Upper lobe of left lung (tissue), 6 donors: ENCODE measurements at regions not wholly inside any gene's neighbourhood (a gene's known extent, or its start where the extent isn't known, plus 50 kb on each side); places are given as distances from the start of the nearest gene placed in this dataset.
"Not testable (repeated sequence)": the region's sequence is repeated elsewhere in the genome, so short reads cannot be mapped to it uniquely, and the experiment has no call there.

Experiments
- ATAC-seq, 2 donors: fragments of 200-7000 bp; cut with Tn5 transposase; one replicate each; pipeline ENCODE4 v1.9.1; 2022; ENCODE audit warnings: mild to moderate bottlenecking in 2 of 2, moderate library complexity in 2 of 2; ENCODE audit not compliant: low FRiP score in 2 of 2
- DNase-seq, 2 donors: peaks; one replicate each; pipeline ENCODE4 v3.0.0-alpha.2; 2019 to 2020
- H3K27ac ChIP-seq, 4 donors: fragments of 200-600 bp; sonication (generic); one replicate each; pipeline ENCODE4 v1.5.1; 2016 to 2019
- H3K27me3 ChIP-seq, 4 donors: fragments of 200-600 bp; sonication (generic); one replicate each; pipeline ENCODE4 v1.5.1; 2017 to 2019
- H3K36me3 ChIP-seq, 4 donors: fragments of 200-600 bp; sonication (generic); one replicate each; pipeline ENCODE4 v1.5.1; 2016 to 2019
- H3K4me1 ChIP-seq, 4 donors: fragments of 200-600 bp; sonication (generic); one replicate each; pipeline ENCODE4 v1.5.1; 2018 to 2019
- H3K4me3 ChIP-seq, 4 donors: fragments of 200-600 bp; sonication (generic); one replicate each; pipeline ENCODE4 v1.5.1; 2017 to 2019; ENCODE audit warnings: mild to moderate bottlenecking in 2 of 4, moderate library complexity in 1 of 4
- H3K9me3 ChIP-seq, 4 donors: fragments of 200-600 bp; sonication (generic); one replicate each; pipeline ENCODE4 v1.5.1; 2018 to 2019
- EP300 ChIP-seq, 4 donors: sonication (generic); formaldehyde crosslinking; IDR thresholded peaks; one replicate each; pipeline ENCODE4 v1.5.1; 2017; ENCODE audit warnings: antibody characterized with exemption in 4 of 4, control low read depth in 2 of 4
- POLR2A ChIP-seq, 4 donors: fragments of 450-650 bp; IDR thresholded peaks; one replicate each; pipeline ENCODE4 v1.5.1; 2016 to 2017; ENCODE audit warnings: antibody characterized with exemption in 4 of 4, mild to moderate bottlenecking in 2 of 4
- POLR2AphosphoS5 ChIP-seq, 2 donors: sonication (generic); formaldehyde crosslinking; IDR thresholded peaks; one replicate each; pipeline ENCODE4 v1.5.1; 2017; ENCODE audit warnings: antibody characterized with exemption in 2 of 2
- WGBS, 2 donors: methylation state at CpG; one replicate each; pipeline ENCODE4 v1.1.5; 2017 to 2018; 5-methylcytosine and 5-hydroxymethylcytosine counted together
- TF ChIP-seq, protein P1 (sequence below), 6 experiments: fragments of 450-650 bp in 4 of 6; fragments of 200-600 bp in 2 of 6; sonication (generic) in 2 of 6; IDR thresholded peaks; one replicate each; pipeline ENCODE4 v1.5.1; 2016 to 2019; ENCODE audit warnings: antibody characterized with exemption in 6 of 6
- donor health status: DM: no; HTN: no; CAD: no; lungs with moderate emphysema.
- donor health status: DM: no; HTN: yes; CAD: no; lungs with severe emphysema.

DNA sequence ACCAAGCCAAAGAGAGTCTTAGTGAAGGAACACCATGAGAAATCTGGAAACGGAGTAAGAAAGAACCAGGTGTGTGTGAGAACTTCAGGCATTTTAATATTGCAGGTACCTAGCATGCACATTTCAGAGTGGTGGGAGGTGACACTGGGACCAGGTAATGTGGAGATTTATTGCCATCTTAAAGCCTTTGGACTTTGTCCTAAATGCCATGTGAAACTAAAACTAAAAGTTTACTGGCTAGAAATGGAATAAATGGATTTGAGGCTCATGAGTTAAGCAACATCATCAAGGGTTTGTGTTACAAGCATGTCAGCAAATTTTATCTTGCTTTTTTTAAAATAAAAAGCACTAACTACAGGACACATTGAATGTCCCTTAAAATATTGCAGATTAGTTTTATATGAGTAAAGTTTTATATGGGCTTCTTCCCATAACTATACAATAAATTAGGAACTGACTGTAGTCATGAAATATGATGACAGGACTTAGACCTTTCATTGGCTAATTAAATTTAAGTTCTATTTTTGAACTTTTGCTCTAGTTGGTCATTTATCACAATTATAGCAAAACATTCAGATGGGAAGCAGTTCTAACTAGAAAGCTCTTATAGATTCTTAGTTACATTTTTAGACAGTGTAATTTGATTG, 721.1 kb upstream of the NOVA1 start:
- H3K4me1 ChIP-seq = no peaks in the 10 kb centered on the region
- TF ChIP-seq, protein P1, sequence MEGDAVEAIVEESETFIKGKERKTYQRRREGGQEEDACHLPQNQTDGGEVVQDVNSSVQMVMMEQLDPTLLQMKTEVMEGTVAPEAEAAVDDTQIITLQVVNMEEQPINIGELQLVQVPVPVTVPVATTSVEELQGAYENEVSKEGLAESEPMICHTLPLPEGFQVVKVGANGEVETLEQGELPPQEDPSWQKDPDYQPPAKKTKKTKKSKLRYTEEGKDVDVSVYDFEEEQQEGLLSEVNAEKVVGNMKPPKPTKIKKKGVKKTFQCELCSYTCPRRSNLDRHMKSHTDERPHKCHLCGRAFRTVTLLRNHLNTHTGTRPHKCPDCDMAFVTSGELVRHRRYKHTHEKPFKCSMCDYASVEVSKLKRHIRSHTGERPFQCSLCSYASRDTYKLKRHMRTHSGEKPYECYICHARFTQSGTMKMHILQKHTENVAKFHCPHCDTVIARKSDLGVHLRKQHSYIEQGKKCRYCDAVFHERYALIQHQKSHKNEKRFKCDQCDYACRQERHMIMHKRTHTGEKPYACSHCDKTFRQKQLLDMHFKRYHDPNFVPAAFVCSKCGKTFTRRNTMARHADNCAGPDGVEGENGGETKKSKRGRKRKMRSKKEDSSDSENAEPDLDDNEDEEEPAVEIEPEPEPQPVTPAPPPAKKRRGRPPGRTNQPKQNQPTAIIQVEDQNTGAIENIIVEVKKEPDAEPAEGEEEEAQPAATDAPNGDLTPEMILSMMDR (IDR thresholded peaks at IDR 0.05) = no peak
- TF ChIP-seq POLR2AphosphoS5 (IDR thresholded peaks at IDR 0.05) (no peak), POLR2A (IDR thresholded peaks at IDR 0.05) (no peak), EP300 (IDR thresholded peaks at IDR 0.05) (no peak)
- H3K9me3 ChIP-seq = no peaks in the 10 kb centered on the region
- H3K4me3 ChIP-seq = no peak overlapping the region
- H3K27ac ChIP-seq = no peak overlapping the region
- 71 to 88% methylated on average over 1 of the region's 1 CpG for WGBS, 2 donors
- DNase-seq (no peak), ATAC-seq (no peak)
- no peaks in the 10 kb centered on the region for H3K27me3 ChIP-seq
- no peaks in the 10 kb centered on the region for H3K36me3 ChIP-seq

DNA sequence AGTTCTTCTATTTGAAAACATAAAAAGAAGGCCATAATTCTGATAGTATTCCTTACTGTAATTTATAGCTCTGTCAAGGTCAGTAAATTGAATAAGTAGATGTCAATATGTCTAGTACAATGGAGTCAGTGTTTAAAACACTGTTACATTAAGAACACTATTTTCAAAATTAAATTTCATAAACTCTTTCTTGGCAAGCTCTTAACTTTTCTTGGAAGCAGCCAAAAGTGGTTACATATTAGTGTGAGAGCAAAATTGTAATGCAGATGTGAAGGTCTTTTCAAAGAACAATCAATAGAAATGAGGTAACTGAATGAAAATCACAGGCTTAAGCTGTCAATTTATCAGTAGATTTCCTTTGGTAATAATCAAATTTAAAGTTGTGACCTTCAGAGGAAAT, 722.4 kb upstream of the NOVA1 start:
- TF ChIP-seq POLR2AphosphoS5 (IDR thresholded peaks at IDR 0.05) = no peak
- TF ChIP-seq, protein P1 (IDR thresholded peaks at IDR 0.05) = no peak
- TF ChIP-seq EP300 (IDR thresholded peaks at IDR 0.05) = no peak
- TF ChIP-seq POLR2A (IDR thresholded peaks at IDR 0.05) = no peak
- Histone ChIP-seq H3K4me1 (no peaks in the 10 kb centered on the region), H3K27ac (no peak overlapping the region), H3K9me3 (peaks cover 0 to 6% (median 2%) of the 10 kb centered on the region in 4 donors), H3K36me3 (no peaks in the 10 kb centered on the region), H3K4me3 (no peak overlapping the region), H3K27me3 (no peaks in the 10 kb centered on the region)
- DNase-seq (no peak), ATAC-seq (no peak)

DNA sequence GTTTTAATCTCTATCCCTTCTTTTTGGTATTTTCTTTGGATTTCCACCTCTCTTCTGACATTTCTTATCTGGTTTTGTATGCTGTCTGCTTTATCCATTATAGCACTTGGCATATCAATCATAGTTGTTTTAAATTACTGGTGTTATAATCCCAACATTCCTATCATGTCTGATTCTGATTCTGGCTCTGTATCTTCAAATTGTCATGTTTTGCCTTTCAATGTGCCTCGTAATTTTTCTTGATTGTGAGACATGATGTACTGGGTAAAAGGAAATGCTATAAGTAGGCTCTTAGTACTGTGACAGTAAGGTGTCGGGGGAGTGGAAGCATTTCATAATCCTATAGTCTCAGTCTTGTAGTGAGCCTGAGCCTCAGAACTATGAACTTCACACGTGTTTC, 729.3 kb upstream of the NOVA1 start:
- Histone ChIP-seq H3K27me3 (no peaks in the 10 kb centered on the region), H3K4me3 (no peak overlapping the region), H3K27ac (no peak overlapping the region), H3K4me1 (no peaks in the 10 kb centered on the region), H3K9me3 (peaks cover 0 to 6% (median 2%) of the 10 kb centered on the region in 4 donors), H3K36me3 (no peaks in the 10 kb centered on the region)
- no peak for DNase-seq
- ATAC-seq = no peak
- 60 to 61% methylated on average over 3 of the region's 3 CpGs for WGBS, 2 donors
- TF ChIP-seq, protein P1 (IDR thresholded peaks at IDR 0.05) = no peak
- TF ChIP-seq POLR2A (IDR thresholded peaks at IDR 0.05) (no peak), POLR2AphosphoS5 (IDR thresholded peaks at IDR 0.05) (no peak), EP300 (IDR thresholded peaks at IDR 0.05) (no peak)

DNA sequence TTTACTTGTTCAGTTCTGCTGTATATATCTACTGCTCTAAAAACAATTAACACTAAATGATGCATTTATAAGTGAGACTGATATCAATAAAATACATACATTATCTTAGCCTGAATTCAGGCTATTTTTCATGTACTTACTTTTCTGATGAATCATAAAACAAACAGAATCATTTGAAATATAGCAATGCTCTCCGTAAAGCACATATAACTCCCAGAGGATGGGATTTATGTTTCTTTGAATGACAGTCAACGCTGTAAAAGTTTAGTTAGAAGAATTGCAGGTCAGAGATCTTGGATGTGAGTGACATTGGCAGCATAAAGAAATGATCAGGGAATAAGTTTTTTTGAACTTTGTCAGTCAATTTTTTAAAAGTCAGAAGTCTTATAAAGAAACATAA, 740.2 kb upstream of the NOVA1 start:
- TF ChIP-seq POLR2A (IDR thresholded peaks at IDR 0.05) (no peak), POLR2AphosphoS5 (IDR thresholded peaks at IDR 0.05) (no peak), EP300 (IDR thresholded peaks at IDR 0.05) (no peak)
- TF ChIP-seq, protein P1 (IDR thresholded peaks at IDR 0.05) = no peak

DNA sequence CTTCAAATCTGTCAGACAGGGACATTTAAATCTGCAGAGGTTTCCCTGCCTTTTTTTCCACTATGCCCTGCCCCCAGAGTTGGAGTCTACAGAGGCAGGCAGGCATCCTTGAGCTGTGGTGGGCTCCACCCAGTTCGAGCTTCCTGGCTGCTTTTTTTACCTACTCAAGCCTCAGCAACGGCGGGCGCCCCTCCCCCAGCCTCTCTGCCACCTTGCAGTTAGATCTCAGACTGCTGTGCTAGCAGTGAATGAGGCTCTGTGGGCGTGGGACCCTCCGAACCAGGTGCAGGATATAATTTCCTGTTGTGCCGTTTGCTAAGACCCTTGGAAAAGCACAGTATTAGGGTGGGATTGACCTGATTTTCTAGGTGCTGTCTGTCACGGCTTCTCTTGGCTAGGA, 765.2 kb upstream of the NOVA1 start:
- 64 to 81% methylated on average over 8 of the region's 8 CpGs for WGBS, 2 donors
- H3K4me1 ChIP-seq, H3K4me3 ChIP-seq, H3K27me3 ChIP-seq, ATAC-seq, H3K9me3 ChIP-seq, H3K36me3 ChIP-seq, H3K27ac ChIP-seq: not testable (repeated sequence)
- DNase-seq = peak in 1 of 2 donors; percentile 40

More for the DNA sequence above, 740.2 kb upstream of the NOVA1 start:
- Histone ChIP-seq H3K4me3 (no peak overlapping the region), H3K36me3 (no peaks in the 10 kb centered on the region), H3K27me3 (no peaks in the 10 kb centered on the region), H3K9me3 (peaks cover 0 to 5% (median 0%) of the 10 kb centered on the region in 4 donors), H3K4me1 (no peaks in the 10 kb centered on the region), H3K27ac (no peak overlapping the region)
- WGBS, 2 donors = 72 to 86% methylated on average over 2 of the region's 2 CpGs
- ATAC-seq = no peak
- no peak for DNase-seq
